ENCODE measurements at regions not wholly inside any gene's neighbourhood (a gene's known extent, or its start where the extent isn't known, plus 50 kb on each side); places are given as distances from the start of the nearest gene placed in this dataset.
"Not testable (repeated sequence)": the region's sequence is repeated elsewhere in the genome, so short reads cannot be mapped to it uniquely, and the experiment has no call there.

GRCh38 chr20:52438326-52438963, 246.9 kb upstream of the ZFP64 start:
- DNase-seq (ENCODE audit: low read depth in 2 of 2), result no peak

GRCh38 chr20:52434453-52434852, 242.9 kb upstream of the ZFP64 start:
- no peak for DNase-seq (ENCODE audit: low read depth in 2 of 2)

DNA sequence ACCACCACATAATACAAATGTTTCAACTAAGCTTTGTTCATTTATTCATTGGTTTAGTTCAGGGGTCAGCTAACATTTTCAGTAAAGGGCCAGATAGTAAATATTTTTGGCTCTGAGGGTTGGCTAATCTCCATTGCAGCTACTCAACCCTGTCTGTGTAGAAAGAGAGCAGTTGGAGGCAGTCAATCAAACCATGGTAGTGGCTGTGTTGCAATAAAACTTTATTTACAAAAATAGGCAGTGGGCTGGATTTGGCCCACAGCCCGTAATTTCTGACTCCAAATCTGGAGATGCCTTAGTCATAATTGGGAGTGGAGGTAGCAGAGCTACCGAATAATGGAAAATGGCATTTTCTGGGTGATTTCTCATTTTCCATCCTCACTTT, 242.5 kb upstream of the ZFP64 start:
- DNase-seq (ENCODE audit: low read depth in 2 of 2), result no peak

GRCh38 chr20:52433326-52434040, 241.9 kb upstream of the ZFP64 start:
- no peak for DNase-seq (ENCODE audit: low read depth in 2 of 2)

- no peak for DNase-seq (ENCODE audit: low read depth in 2 of 2)
These were observed 241.2 kb upstream of the ZFP64 start for GRCh38 chr20:52432740-52433139.

DNA sequence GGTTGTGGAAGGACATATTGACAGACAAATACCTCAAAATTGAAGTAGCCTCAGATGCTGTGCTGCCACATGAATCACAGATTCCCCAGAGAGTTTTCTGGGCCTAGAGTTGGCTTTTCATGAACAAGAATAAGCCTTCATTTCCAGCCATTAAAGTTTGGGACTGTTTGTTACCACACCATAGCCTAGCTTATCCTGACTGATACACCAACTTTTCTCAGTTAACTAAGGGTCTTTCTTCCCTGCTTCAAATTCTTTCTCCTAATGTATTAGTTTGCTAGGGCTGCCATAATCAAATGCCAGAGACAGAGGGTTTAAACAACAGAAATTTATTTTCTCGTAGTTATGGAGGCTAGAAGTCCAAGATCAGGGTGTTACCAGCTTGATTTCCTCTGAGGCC, 237.4 kb upstream of the ZFP64 start:
- DNase-seq (ENCODE audit: low read depth in 2 of 2), result no peak

DNA sequence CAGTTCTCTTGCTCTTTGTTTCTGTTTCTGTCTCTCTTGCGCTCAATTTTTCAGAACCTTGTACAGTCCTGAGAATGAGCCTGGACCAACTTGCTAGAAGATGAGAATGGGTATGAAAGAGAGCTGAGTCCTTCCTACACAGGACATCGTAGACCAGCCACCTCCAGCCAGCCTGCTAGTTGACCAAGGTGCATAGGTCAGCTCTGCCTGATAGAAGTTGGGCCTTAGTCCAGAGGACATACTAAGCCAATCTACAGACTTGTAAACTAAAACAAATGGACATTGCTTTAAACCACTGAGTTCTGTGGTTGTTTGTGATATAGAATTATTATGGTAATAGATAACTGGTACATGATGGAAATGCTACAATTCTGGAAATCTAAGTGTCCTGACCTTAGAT, 236.4 kb upstream of the ZFP64 start:
- DNase-seq (ENCODE audit: low read depth in 2 of 2), result no peak

DNA sequence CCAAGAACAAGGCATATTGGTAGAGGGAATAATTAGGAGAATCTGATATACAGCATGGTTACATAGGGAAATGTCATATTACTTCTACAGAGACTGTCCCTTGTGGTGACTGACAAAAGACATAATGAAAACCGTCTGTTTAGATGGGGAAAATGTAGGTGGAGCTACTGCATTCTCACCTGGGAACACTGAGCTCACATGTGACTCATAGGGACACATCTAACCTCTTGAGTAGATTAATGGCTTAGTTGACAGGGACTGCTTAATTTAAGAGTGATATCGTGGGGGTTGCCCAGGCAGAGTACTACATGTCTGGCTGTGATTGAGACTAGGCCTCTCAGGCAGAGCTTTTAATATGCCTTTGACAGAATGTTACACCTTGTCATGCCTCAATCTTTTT, 235.3 kb upstream of the ZFP64 start:
- DNase-seq (ENCODE audit: low read depth in 2 of 2), result no peak

- DNase-seq (ENCODE audit: low read depth in 2 of 2), result no peak
These were observed 234.1 kb upstream of the ZFP64 start for GRCh38 chr20:52425701-52426100.

DNA sequence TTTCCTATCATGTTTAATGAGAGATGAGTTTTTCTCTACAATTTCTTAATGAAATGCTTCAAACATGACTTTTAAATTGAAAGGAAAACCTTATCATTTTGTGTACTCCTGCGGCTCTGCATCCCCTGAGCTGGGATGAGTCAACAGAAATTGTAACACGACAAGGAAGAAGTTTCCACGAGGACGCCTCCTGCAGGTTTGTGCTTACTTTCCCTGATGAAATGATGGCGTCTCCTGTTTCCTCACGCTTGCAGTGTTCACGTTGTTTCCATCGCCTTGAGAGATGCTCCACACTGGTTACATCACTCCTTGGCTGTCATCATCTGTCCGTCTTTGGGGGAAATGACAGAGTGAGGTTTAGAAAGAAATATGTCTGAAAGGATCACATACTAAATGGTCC, 233.7 kb upstream of the ZFP64 start:
- no peak for DNase-seq (ENCODE audit: low read depth in 2 of 2)

GRCh38 chr20:52424357-52424942, 232.9 kb upstream of the ZFP64 start:
- not testable (repeated sequence) for DNase-seq (ENCODE audit: low read depth in 2 of 2)

DNA sequence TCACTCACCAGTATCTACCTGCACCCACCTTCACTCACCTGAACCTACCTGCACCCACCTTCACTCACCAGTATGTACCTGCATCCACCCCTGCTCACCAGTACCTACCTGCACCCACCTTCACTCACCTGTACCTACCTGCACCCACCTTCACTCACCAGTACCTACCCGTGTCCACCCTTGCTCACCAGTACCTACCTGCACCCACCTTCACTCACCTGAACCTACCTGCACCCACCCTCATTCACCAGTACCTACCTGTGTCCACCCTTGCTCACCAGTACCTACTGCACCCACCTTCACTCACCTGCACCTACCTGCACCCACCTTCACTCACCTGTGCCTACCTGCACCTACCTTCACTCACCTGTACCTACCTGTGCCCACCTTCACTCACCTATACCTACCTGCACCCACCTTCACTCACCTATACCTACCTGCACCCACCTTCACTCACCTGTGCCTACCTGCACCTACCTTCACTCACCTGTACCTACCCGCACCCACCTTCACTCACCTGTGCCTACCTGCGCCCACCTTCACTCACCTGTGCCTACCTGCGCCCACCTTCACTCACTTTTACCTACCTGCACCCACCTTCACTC, 232.1 kb upstream of the ZFP64 start:
- not testable (repeated sequence) for DNase-seq (ENCODE audit: low read depth in 2 of 2)

- DNase-seq (ENCODE audit: low read depth in 2 of 2), result no peak
These were observed 231.2 kb upstream of the ZFP64 start for GRCh38 chr20:52422574-52423336.

DNA sequence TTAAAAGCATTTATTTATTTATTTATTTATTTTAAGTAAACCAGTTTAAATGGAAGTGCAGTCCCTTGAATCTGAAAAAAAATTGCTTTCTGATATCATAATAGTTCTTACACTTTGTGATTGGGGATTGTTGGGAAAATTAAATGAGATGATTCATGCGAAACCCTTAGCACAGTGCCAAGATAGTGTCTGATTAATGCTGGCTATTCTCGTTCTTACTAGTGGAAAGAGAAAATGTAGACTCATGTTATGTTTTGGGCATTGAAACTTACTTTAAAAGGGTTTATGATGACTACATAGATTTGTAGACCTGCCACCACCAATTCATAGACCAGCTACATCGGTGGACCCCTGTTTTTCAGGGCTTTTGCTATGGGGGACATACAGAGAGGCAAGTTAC, 229.2 kb upstream of the ZFP64 start:
- no peak for DNase-seq (ENCODE audit: low read depth in 2 of 2)

- no peak for DNase-seq (ENCODE audit: low read depth in 2 of 2)
These were observed 227.6 kb upstream of the ZFP64 start for GRCh38 chr20:52419205-52419604.

- no peak for DNase-seq (ENCODE audit: low read depth in 2 of 2)
These were observed 225.4 kb upstream of the ZFP64 start for GRCh38 chr20:52416953-52417352.

DNA sequence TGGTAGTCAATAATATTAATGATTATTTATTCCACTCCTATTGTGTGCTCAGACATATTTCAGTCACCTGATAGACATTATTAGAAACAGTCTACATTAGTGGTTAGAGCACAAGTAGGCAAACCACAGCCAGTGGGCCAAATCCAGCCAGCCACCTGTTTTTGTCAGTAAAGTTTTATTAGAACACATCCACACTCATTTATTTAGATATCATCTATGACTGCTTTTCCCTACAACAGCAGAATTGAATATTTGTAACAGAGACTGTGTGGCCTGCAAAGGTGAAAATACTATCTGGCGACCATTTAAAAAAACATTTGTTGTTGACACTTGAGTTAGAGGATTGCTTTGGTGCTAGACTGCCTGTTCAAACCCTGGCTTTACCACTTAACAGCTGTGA, 220.0 kb upstream of the ZFP64 start:
- DNase-seq (ENCODE audit: low read depth in 2 of 2), result no peak

DNA sequence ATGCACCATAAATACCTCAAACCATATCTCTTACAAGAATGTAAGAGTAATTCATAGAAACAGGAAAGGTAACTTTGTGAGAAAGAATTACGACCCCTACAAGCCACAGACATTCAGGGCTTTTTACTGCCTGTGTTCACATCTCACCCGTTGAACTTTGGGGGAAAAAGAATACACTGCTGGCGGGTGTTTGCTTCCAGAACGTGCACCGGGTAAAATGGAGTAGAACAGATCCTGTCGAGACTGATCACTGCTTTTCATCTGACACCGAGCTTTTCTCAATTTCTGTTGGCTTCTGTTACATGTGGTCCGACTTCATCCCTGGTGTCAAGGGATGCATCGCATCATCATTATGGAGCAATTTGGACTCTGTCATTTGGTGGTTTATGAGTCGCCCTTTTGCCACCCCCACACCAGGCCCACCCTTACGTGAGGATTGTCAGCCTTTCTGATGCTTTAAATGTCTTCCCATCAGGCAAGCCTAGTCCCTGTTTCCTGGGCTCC, 219.2 kb upstream of the ZFP64 start:
- DNase-seq (ENCODE audit: low read depth in 2 of 2), result peak in 1 of 2 donors; percentile 9

DNA sequence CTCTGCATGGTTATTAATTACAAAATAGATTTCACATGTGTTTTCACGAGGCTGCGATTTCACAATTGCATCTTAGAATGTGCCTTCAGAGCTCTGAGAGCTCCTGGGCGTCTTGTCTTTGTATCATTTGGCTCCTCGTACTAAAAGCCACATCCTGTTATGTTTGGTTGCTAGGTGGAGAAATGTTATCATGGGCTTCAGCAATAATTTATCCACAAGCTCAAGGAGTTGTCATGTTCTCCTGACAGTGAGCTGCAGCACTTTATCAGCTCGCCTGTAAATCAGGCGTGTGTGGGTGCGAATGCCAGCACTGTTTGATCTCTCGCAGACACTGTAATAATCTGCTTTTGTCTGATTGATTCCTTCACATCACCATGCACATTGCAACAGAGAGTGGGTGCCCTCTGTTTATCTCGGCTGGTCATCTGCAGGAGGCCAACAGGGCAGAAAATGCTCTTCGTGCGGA, 218.6 kb upstream of the ZFP64 start:
- DNase-seq (ENCODE audit: low read depth in 2 of 2), result peak in 1 of 2 donors; percentile 3

GRCh38 chr20:52405986-52406385, 214.4 kb upstream of the ZFP64 start:
- DNase-seq (ENCODE audit: low read depth in 2 of 2), result no peak

- no peak for DNase-seq (ENCODE audit: low read depth in 2 of 2)
These were observed 213.8 kb upstream of the ZFP64 start for GRCh38 chr20:52405417-52405816.

DNA sequence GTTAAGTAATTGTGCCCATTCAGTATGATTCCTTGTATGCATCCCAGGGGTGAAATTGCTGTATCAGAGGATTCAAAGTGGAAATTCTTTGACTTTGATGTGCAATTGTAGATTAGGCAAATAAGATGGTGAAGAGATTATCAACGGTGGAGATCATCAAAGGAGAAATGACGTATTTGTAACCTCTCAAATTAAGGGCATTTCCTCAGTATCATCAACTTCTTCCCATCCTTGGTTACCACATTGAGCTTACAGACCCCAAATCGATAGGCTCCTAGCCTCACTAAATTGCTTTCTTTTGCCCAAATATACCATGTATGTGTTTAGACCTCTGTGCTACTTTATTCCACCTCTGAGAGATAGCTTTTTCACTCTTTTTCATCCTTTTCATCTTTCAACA, 213.1 kb upstream of the ZFP64 start:
- no peak for DNase-seq (ENCODE audit: low read depth in 2 of 2)

Data from stimulated activated CD4-positive, alpha-beta T cell treated with anti-CD3 and anti-CD28 coated beads, Interleukin-4, amount 100 ng/mL, for 48 hours (primary cell).